SU-DHL-6 (cell line): ENCODE measurements at regions not wholly inside any gene's neighbourhood (a gene's known extent, or its start where the extent isn't known, plus 50 kb on each side); places are given as distances from the start of the nearest gene placed in this dataset.

Experiments
- EZH2phosphoT487 ChIP-seq: fragments of 200-600 bp; sonication (generic), shearing (Covaris generic); conservative IDR thresholded peaks from 2 replicates; pipeline ENCODE4 v1.6.1; 2018; ENCODE audit warnings: mild to moderate bottlenecking, antibody characterized with exemption, low read length, moderate library complexity, mixed read lengths
- TF ChIP-seq, protein P1 (sequence below): fragments of 200-600 bp; sonication (generic); IDR thresholded peaks from one replicate; pipeline ENCODE4 v1.5.1; 2017; ENCODE audit warnings: antibody characterized with exemption, mild to moderate bottlenecking, low read length, moderate library complexity; ENCODE audit not compliant: insufficient read depth, poor library complexity, severe bottlenecking

DNA sequence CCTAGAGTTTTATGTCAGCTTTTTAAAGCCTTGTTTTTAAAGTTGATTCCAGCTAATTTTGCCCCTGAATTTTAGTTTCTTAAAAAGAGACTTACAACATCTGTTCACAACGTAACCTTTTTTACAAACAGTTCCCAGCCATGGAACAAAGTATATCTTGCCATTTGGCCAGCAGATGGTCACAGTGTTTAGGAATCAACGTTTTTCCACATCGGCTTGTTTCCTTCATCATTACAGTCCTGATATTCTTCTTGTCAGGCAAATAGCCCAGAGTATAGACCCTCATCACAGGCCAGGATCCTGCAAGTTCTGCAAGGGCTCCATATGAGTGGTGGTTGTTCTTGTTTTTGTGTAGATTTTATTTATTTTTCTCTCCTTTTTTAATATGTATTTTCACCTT lies 341.7 kb upstream of the HTR1E start:
- TF ChIP-seq, protein P1, sequence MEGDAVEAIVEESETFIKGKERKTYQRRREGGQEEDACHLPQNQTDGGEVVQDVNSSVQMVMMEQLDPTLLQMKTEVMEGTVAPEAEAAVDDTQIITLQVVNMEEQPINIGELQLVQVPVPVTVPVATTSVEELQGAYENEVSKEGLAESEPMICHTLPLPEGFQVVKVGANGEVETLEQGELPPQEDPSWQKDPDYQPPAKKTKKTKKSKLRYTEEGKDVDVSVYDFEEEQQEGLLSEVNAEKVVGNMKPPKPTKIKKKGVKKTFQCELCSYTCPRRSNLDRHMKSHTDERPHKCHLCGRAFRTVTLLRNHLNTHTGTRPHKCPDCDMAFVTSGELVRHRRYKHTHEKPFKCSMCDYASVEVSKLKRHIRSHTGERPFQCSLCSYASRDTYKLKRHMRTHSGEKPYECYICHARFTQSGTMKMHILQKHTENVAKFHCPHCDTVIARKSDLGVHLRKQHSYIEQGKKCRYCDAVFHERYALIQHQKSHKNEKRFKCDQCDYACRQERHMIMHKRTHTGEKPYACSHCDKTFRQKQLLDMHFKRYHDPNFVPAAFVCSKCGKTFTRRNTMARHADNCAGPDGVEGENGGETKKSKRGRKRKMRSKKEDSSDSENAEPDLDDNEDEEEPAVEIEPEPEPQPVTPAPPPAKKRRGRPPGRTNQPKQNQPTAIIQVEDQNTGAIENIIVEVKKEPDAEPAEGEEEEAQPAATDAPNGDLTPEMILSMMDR = no peak
- no peak for TF ChIP-seq EZH2phosphoT487
